H1 (cell line): ENCODE measurements at regions not wholly inside any gene's neighbourhood (a gene's known extent, or its start where the extent isn't known, plus 50 kb on each side); places are given as distances from the start of the nearest gene placed in this dataset.

Source experiments
- BRCA1 ChIP-seq: IDR thresholded peaks from 2 replicates; pipeline ENCODE4 v1.6.1; 2012; ENCODE audit warnings: low read depth, low read length, improper control_type of control experiment
- EZH2 ChIP-seq: fragments of 200-600 bp; sonication (generic); IDR thresholded peaks from 2 replicates; pipeline ENCODE4 v1.7.1; 2012; ENCODE audit warnings: low read depth, mild to moderate bottlenecking, moderate library complexity, low read length, inconsistent platforms; ENCODE audit not compliant: severe bottlenecking
- POLR2AphosphoS5 ChIP-seq: IDR thresholded peaks from 2 replicates; pipeline ENCODE4 v1.6.1; 2011; ENCODE audit warnings: low read depth, low read length
- RNF2 ChIP-seq: fragments of 200-900, 300-1000 bp; sonication (generic); IDR thresholded peaks from 2 replicates; pipeline ENCODE4 v1.7.1; 2016; ENCODE audit warnings: borderline replicate concordance, low read depth, mild to moderate bottlenecking, antibody characterized with exemption, low read length; ENCODE audit not compliant: poor library complexity, severe bottlenecking; ENCODE audit errors: missing control alignments
- SIX5 ChIP-seq: IDR thresholded peaks from 2 replicates; pipeline ENCODE4 v1.6.1; 2011; ENCODE audit warnings: mild to moderate bottlenecking, low read depth, low read length
- SP2 ChIP-seq: IDR thresholded peaks from 2 replicates; pipeline ENCODE4 v1.6.1; 2012; ENCODE audit warnings: mild to moderate bottlenecking, low read length, inconsistent platforms

DNA sequence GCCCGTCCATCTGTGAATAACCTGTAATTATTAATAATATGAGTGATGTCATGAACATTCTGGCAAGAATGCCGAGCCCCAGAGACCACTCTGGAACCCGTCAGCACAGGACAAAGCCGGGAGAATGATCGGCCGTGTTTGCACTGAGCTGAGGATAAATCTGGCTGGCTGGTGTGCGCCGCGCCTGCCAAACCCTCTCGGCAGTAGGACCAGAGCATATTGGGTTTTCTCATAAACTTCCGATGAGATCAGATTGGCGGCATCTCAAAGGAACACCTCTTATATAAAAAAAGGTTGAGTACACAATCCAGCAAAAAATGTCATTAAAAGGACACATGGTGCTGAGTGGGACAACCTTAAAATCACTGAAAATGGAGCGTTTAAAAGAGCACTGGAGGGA is 296.0 kb upstream of the MKI67 start (continued):
- TF ChIP-seq SP2 (no peak), EZH2 (no peak), BRCA1 (no peak), RNF2 (no peak), POLR2AphosphoS5 (no peak), SIX5 (no peak)
